DOHH2 (cell line): ENCODE measurements at regions not wholly inside any gene's neighbourhood (a gene's known extent, or its start where the extent isn't known, plus 50 kb on each side); places are given as distances from the start of the nearest gene placed in this dataset.

Experiments
- H3F3A ChIP-seq: fragments of 200-600 bp; sonication (generic), shearing (Covaris generic); 2 replicates; pipeline ENCODE4 v1.6.0; 2016; ENCODE audit warnings: antibody characterized with exemption, mild to moderate bottlenecking; ENCODE audit not compliant: control insufficient read depth, insufficient read depth
- H3K27ac ChIP-seq: fragments of 200-600 bp; sonication (generic); 2 replicates; pipeline ENCODE4 v1.5.1; 2014; ENCODE audit warnings: low read depth, mild to moderate bottlenecking, low read length, moderate library complexity
- H3K27me3 ChIP-seq: fragments of 200-600 bp; sonication (generic); 2 replicates; pipeline ENCODE4 v1.6.1; 2014; ENCODE audit warnings: mild to moderate bottlenecking, low read length, mixed read lengths; ENCODE audit not compliant: control insufficient read depth
- H3K36me3 ChIP-seq: fragments of 200-600 bp; sonication (generic); 2 replicates; pipeline ENCODE4 v1.6.1; 2014; ENCODE audit warnings: mild to moderate bottlenecking, low read length, moderate library complexity, mixed read lengths; ENCODE audit not compliant: control insufficient read depth
- H3K4me1 ChIP-seq: fragments of 200-600 bp; sonication (generic); 2 replicates; pipeline ENCODE4 v1.6.1; 2014; ENCODE audit warnings: mild to moderate bottlenecking, low read length, mixed read lengths; ENCODE audit not compliant: control insufficient read depth
- H3K4me2 ChIP-seq: fragments of 200-600 bp; sonication (generic); 2 replicates; pipeline ENCODE4 v1.6.0; 2014; ENCODE audit warnings: mild to moderate bottlenecking, low read length, moderate library complexity
- H3K4me3 ChIP-seq: fragments of 200-600 bp; sonication (generic); 2 replicates; pipeline ENCODE4 v1.5.1; 2014; ENCODE audit warnings: mild to moderate bottlenecking, low read length, mixed read lengths
- H3K79me2 ChIP-seq: fragments of 200-600 bp; sonication (generic); 2 replicates; pipeline ENCODE4 v1.6.1; 2014; ENCODE audit warnings: mild to moderate bottlenecking, low read length, mixed read lengths; ENCODE audit not compliant: control insufficient read depth
- H3K9me2 ChIP-seq: fragments of 200-600 bp; sonication (generic); replicated peaks from 2 replicates; pipeline ENCODE4 v1.6.1; 2014; ENCODE audit warnings: mild to moderate bottlenecking, low read length, mixed read lengths; ENCODE audit not compliant: control insufficient read depth
- H3K9me3 ChIP-seq: fragments of 200-600 bp; sonication (generic); 2 replicates; pipeline ENCODE4 v1.6.1; 2014; ENCODE audit warnings: antibody characterized with exemption, low read length, mixed read lengths; ENCODE audit not compliant: control insufficient read depth, insufficient read depth
- H4K20me1 ChIP-seq: fragments of 200-600 bp; sonication (generic); 2 replicates; pipeline ENCODE4 v1.6.0; 2014; ENCODE audit warnings: low read depth, mild to moderate bottlenecking, antibody characterized with exemption, low read length, moderate library complexity; ENCODE audit not compliant: control insufficient read depth, insufficient read depth
- CTCF ChIP-seq: fragments of 200-600 bp; sonication (generic); IDR thresholded peaks from one replicate; pipeline ENCODE4 v1.5.1; 2014; ENCODE audit warnings: antibody characterized with exemption, mild to moderate bottlenecking, low read depth, low read length; ENCODE audit not compliant: poor library complexity, severe bottlenecking
- EZH2phosphoT487 ChIP-seq: fragments of 200-600 bp; sonication (generic); IDR thresholded peaks from 2 replicates; pipeline ENCODE4 v1.6.1; 2017; ENCODE audit warnings: borderline replicate concordance, mild to moderate bottlenecking, antibody characterized with exemption, low read length, moderate library complexity, mixed read lengths

GRCh38 chr5:130815246-130815645 lies 349.8 kb downstream of the HINT1 start:
- Histone ChIP-seq H3K27ac (no peak overlapping the region), H3K9me2 (no peaks in the 10 kb centered on the region), H3K4me1 (no peaks in the 10 kb centered on the region), H4K20me1 (no peaks in the 10 kb centered on the region), H3K36me3 (no peaks in the 10 kb centered on the region), H3K79me2 (no peaks in the 10 kb centered on the region), H3K9me3 (no peaks in the 10 kb centered on the region), H3K27me3 (no peaks in the 10 kb centered on the region), H3F3A (no peaks in the 10 kb centered on the region), H3K4me2 (no peak overlapping the region), H3K4me3 (no peak overlapping the region)
- no peak for TF ChIP-seq EZH2phosphoT487
- TF ChIP-seq CTCF: no peak

- Histone ChIP-seq H3K4me3 (no peak overlapping the region), H3K27me3 (no peaks in the 10 kb centered on the region), H4K20me1 (no peaks in the 10 kb centered on the region), H3K79me2 (no peaks in the 10 kb centered on the region), H3K4me1 (no peaks in the 10 kb centered on the region), H3F3A (no peaks in the 10 kb centered on the region), H3K36me3 (no peaks in the 10 kb centered on the region), H3K27ac (no peak overlapping the region), H3K9me2 (no peaks in the 10 kb centered on the region), H3K4me2 (no peak overlapping the region), H3K9me3 (no peaks in the 10 kb centered on the region)
- TF ChIP-seq EZH2phosphoT487 (no peak), CTCF (no peak)
These were observed 356.4 kb downstream of the HINT1 start for GRCh38 chr5:130808691-130809090.

- Histone ChIP-seq H3K27ac (no peak overlapping the region), H3K9me3 (no peaks in the 10 kb centered on the region), H3K9me2 (no peaks in the 10 kb centered on the region), H3K4me2 (no peak overlapping the region), H3K36me3 (no peaks in the 10 kb centered on the region), H3K79me2 (no peaks in the 10 kb centered on the region), H3K27me3 (no peaks in the 10 kb centered on the region), H4K20me1 (no peaks in the 10 kb centered on the region), H3K4me3 (no peak overlapping the region), H3K4me1 (no peaks in the 10 kb centered on the region), H3F3A (no peaks in the 10 kb centered on the region)
- no peak for TF ChIP-seq EZH2phosphoT487
- no peak for TF ChIP-seq CTCF
These were observed 359.4 kb downstream of the HINT1 start for GRCh38 chr5:130805648-130806047.

- H3K27ac ChIP-seq: no peak overlapping the region
- no peaks in the 10 kb centered on the region for H3K4me1 ChIP-seq
- no peaks in the 10 kb centered on the region for H3K9me3 ChIP-seq
- no peaks in the 10 kb centered on the region for H4K20me1 ChIP-seq
- H3K27me3 ChIP-seq: no peaks in the 10 kb centered on the region
- TF ChIP-seq EZH2phosphoT487 (no peak), CTCF (no peak)
- H3K4me2 ChIP-seq: no peak overlapping the region
- H3K79me2 ChIP-seq: no peaks in the 10 kb centered on the region
- no peaks in the 10 kb centered on the region for H3K9me2 ChIP-seq
- H3F3A ChIP-seq: no peaks in the 10 kb centered on the region
- no peaks in the 10 kb centered on the region for H3K36me3 ChIP-seq
- H3K4me3 ChIP-seq: no peak overlapping the region
These were observed 360.0 kb downstream of the HINT1 start for GRCh38 chr5:130805036-130805435.
